Fibroblast of the aortic adventitia (primary cell): ENCODE measurements at regions not wholly inside any gene's neighbourhood (a gene's known extent, or its start where the extent isn't known, plus 50 kb on each side); places are given as distances from the start of the nearest gene placed in this dataset.

ENCODE experiments used
- DNase-seq: peaks from one replicate; pipeline ENCODE4 v3.0.0-alpha.2; 2010; ENCODE audit warnings: low read depth
- H3K4me3 ChIP-seq: 2 replicates; pipeline ENCODE4 v1.5.1; 2011; ENCODE audit warnings: low read depth, mild to moderate bottlenecking, control low read depth, low read length, moderate library complexity
- TF ChIP-seq, protein P1 (sequence below): IDR thresholded peaks from 2 replicates; pipeline ENCODE4 v1.5.1; 2011; ENCODE audit warnings: mild to moderate bottlenecking, low read length, control low read depth, inconsistent platforms; ENCODE audit not compliant: insufficient read depth

DNA sequence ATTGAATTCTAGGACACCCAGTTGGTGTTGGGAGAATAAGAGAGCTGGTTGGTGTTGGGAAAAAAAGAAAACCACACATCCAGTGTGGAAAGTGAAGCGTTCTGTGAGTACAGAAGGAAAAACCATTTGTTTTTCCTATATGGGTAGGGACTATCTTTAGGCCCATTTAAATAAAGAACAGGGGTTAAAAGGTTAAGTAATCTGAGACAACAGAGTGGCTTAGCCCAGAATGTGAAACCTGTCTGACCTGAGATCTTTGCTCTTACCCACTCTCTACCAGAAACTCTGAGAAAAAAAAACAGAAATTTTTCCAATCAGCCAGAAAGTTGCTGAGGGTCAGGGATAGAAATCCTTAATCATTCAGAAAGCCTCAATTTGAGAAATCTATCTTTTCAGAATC, 59.8 kb upstream of the LRRC55 start:
- TF ChIP-seq, protein P1, sequence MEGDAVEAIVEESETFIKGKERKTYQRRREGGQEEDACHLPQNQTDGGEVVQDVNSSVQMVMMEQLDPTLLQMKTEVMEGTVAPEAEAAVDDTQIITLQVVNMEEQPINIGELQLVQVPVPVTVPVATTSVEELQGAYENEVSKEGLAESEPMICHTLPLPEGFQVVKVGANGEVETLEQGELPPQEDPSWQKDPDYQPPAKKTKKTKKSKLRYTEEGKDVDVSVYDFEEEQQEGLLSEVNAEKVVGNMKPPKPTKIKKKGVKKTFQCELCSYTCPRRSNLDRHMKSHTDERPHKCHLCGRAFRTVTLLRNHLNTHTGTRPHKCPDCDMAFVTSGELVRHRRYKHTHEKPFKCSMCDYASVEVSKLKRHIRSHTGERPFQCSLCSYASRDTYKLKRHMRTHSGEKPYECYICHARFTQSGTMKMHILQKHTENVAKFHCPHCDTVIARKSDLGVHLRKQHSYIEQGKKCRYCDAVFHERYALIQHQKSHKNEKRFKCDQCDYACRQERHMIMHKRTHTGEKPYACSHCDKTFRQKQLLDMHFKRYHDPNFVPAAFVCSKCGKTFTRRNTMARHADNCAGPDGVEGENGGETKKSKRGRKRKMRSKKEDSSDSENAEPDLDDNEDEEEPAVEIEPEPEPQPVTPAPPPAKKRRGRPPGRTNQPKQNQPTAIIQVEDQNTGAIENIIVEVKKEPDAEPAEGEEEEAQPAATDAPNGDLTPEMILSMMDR, result no peak
- no peak overlapping the region for H3K4me3 ChIP-seq
- no peak for DNase-seq

DNA sequence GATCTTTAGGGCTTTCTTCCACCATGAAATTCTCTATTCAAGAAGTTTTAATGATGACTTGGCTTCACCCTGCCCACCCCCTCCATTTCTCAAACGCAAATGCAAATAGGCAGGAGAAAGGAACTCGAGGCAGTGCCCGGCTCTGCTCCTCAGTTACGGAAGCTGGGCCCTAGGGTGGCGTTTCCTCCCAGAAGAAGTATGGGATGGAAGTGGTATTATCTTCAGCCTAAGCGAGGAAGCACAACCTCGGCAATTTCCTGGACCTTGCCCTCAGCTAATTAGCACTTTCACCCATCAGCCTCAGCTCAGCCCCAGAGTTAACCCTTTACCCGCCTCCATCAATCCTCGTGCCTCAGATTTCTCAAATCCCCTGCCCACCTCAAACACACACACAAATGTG, 58.2 kb upstream of the LRRC55 start:
- no peak for DNase-seq
- H3K4me3 ChIP-seq, result no peak overlapping the region
- TF ChIP-seq, protein P1, result no peak

DNA sequence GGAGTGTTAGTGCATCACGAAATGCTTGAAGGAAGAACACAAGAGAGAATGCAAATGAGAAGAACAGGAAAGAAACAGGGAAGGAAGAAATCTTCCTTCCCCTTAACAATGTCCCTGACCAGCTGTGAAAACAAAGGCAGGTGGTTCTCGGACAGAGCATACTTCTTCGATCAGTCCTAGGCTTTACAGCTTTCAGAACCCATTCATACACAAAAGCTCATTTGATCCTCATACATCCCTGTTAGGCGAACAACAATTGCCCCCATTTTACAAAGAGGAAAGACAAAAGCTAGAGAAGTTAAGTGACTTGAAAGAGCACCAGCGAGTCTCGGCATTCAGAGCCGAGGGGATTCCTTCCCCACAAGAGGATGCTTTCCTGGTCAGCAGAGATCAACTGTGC, 57.2 kb upstream of the LRRC55 start:
- DNase-seq, result no peak
- TF ChIP-seq, protein P1, result no peak
- no peak overlapping the region for H3K4me3 ChIP-seq

DNA sequence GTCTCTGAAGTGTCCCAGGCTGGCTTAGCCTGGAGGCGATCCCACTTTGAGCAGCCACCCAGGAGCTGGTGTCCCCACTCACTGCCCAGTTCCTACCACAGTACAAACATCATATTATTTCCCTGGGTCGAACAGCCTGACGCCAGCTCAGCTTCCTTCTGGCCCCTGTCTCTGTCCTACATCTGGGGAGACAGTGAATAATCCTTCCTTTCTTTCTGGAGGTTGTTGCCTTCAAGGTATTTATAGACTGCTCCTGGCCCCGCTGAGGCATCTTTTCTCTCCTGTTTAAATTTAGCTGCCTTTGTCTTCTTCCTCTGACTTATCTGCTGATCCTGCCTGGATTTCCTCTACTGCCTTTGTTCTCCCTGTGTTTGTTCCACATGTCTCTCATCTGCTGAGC, 56.8 kb upstream of the LRRC55 start:
- no peak overlapping the region for H3K4me3 ChIP-seq
- TF ChIP-seq, protein P1, result no peak
- DNase-seq, result no peak

DNA sequence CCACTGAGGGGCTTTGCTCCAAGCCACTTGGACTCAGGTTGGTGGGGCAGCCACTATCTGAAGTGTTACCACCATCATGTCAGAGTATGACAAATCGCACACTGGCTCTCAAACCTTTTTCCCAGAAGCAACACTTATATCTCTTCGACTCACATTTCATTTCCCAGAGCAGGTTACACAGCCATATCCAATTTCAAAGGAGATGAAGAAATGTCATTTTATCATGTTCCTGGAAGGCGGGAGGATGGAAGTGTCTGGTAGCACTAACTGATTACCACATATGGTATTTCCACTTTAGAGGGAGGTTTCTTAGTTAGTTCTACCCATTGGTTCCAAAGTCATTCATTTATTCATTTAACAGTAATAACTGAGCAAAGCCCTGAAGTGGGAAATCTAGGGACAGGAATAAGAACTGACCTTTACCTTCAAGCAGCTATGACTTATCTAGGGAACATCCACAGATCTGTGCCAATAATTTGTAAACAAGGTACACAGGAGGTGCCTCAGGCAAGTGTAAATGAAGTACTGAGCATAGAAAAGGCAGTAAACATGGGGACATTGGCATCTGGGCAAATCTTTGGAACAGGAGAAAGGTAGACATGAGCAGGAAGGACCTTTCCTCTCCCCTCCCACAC, 54.9 kb upstream of the LRRC55 start:
- DNase-seq, result no peak
- TF ChIP-seq, protein P1, result no peak
- H3K4me3 ChIP-seq, result no peak overlapping the region

DNA sequence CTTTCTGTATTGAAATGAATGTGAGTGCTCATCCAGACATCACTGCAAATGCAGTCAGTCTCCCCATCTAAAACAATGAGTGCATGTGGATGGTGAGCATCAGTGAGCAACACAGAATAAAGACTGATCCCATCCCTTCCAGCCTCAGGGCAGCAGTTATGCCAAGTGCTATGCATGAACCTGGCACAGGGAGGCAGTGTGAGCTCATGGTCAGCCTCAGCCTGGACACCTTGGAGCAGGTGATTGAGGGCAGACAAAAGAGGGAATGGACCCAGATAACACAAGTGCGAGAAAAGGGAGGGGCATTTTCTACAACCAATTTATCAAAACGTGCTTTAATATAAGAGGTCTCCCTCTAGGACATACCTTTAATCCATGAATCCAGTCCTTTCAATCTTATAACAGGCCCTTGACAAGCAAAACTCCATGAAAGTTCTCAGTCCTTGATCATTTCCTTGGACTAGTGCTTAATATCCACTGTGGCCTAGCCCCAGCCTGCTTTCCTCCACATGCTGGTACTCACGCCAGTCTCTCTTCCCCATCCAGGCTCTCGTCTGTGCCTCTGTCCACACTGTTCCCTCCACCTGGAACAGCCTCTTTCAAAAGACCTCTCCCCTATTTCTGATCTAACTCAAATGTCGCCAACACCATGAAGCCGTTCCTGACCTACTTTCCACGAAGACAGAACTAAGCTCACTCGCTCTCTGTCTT, 50.5 kb upstream of the LRRC55 start:
- DNase-seq, result peak; percentile 29
- H3K4me3 ChIP-seq, result no peak overlapping the region
- TF ChIP-seq, protein P1, result peak; percentile 63
